Transverse colon (tissue), 4 donors: ENCODE measurements at regions not wholly inside any gene's neighbourhood (a gene's known extent, or its start where the extent isn't known, plus 50 kb on each side); places are given as distances from the start of the nearest gene placed in this dataset.

Source experiments
- EP300 ChIP-seq: sonication (generic); formaldehyde crosslinking; IDR thresholded peaks from one replicate; pipeline ENCODE4 v1.6.1; 2017; ENCODE audit warnings: antibody characterized with exemption, low read depth
- POLR2A ChIP-seq: fragments of 450-650 bp; IDR thresholded peaks from one replicate; pipeline ENCODE4 v1.6.1; 2016; ENCODE audit warnings: antibody characterized with exemption, mild to moderate bottlenecking, moderate library complexity
- POLR2AphosphoS5 ChIP-seq, 3 donors: sonication (generic); formaldehyde crosslinking; IDR thresholded peaks; one replicate each; pipeline ENCODE4 v1.6.1; 2016; ENCODE audit warnings: antibody characterized with exemption in 3 of 3
- TF ChIP-seq, protein P1 (sequence below), 5 experiments: fragments of 200-600 bp in 3 of 5; fragments of 450-650 bp in 2 of 5; sonication (generic) in 3 of 5; IDR thresholded peaks; 1 replicate in 2 of 5; 2 replicates in 3 of 5; pipeline ENCODE4 v1.5.1; 2016 to 2017; ENCODE audit warnings: antibody characterized with exemption in 5 of 5, inconsistent platforms in 3 of 5, mild to moderate bottlenecking in 2 of 5, moderate library complexity in 1 of 5

DNA sequence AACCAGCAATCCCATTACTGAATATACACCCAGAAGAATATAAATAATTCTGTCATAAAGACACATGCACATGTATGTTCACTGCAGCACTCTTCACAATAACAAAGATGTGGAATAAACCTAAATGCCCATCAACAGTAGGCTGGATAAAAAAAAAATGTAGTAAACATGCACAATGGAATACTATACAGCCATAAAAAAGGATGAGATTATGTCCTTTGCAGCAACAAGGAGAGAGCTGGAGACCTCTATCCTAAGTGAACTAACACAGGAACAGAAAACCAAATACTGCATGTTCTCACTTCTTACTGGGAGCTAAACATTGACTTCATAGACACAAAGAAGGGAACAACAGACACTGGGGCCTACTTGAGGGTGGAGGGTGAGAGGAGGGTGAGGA, 2067.7 kb downstream of the ARAP2 start:
- TF ChIP-seq, protein P1, sequence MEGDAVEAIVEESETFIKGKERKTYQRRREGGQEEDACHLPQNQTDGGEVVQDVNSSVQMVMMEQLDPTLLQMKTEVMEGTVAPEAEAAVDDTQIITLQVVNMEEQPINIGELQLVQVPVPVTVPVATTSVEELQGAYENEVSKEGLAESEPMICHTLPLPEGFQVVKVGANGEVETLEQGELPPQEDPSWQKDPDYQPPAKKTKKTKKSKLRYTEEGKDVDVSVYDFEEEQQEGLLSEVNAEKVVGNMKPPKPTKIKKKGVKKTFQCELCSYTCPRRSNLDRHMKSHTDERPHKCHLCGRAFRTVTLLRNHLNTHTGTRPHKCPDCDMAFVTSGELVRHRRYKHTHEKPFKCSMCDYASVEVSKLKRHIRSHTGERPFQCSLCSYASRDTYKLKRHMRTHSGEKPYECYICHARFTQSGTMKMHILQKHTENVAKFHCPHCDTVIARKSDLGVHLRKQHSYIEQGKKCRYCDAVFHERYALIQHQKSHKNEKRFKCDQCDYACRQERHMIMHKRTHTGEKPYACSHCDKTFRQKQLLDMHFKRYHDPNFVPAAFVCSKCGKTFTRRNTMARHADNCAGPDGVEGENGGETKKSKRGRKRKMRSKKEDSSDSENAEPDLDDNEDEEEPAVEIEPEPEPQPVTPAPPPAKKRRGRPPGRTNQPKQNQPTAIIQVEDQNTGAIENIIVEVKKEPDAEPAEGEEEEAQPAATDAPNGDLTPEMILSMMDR (IDR thresholded peaks at IDR 0.05), result no peak
- no peak for TF ChIP-seq POLR2A
- no peak for TF ChIP-seq POLR2AphosphoS5 (IDR thresholded peaks at IDR 0.05)
- no peak for TF ChIP-seq EP300
